CD4-positive, alpha-beta T cell treated with Interleukin-4 for 1 hour (primary cell): ENCODE measurements at regions not wholly inside any gene's neighbourhood (a gene's known extent, or its start where the extent isn't known, plus 50 kb on each side); places are given as distances from the start of the nearest gene placed in this dataset.

Experiments
- DNase-seq, 2 donors: peaks; one replicate each; pipeline ENCODE4 v3.0.0-alpha.2; 2020 to 2022

DNA sequence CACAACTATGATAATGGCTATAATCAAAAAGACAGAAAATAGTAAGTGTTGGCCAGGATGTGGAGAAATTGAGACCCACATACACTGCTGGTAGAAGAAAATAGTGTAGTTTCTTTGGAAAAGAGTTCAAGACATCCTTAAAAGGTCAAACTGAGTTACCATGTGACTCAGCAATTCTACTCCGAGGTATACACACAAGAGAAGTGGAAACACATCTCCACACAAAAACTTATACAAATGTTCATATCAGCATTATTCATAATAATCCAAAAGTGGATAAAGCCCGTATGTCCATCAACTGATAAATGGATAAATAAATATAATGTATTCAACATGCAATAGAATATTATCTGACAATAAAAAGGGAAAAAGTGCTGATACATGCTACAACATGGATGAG, 532.2 kb downstream of the NR2F1-AS1 start:
- DNase-seq, result no peak

DNA sequence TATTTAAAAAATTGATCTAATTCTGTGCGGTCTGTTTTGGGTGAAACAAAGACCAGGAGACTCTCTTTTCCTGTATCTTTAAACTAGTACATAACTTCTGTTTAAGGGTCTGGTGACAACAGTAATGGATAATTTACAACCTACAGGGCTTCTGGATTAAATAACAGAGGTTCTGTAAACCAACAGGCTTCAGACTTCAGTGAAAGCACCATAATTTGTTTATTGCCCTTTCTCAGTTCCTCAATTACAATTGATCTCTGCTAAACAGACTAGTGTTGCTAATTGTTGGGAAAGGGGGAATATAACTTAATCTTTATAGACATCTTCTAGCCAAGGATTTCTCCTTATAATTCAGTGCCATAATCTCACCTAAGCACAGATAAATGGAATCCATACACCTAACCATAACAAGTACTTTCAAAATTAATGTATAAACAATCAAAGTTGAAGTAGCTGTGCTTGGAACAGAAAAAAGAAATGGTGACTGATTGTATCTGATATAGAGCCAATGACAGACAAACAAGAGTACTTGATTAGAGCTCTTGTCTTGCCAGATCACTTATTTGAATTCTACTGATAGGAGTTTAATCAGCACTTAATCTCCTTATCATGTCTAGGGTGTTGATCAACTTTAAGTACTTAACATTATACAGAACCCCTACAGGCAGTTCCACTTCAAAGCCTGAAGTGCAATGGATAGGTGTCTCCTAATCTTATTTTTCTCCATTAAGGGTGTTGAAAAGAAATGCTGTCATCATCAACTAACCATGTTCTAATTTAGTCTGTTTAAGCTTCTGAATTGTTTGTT, 536.0 kb downstream of the NR2F1-AS1 start:
- no peak for DNase-seq

DNA sequence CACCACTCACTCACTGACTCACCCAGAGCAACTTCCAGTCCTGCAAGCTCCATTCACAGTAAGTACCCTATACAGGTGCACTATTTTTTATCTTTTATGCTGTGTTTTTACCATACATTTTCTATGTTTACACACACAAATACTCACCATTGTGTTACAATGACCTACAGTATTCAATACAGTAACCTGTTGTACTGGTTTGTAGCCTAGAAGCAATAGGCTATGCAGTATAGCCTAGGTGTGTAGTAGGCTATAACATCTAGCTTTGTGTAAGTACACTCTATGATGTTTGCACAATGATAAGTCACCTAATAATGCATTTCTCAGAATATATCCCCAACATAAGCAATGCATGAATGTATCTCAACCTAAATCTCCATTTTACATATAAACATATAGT, 541.1 kb downstream of the NR2F1-AS1 start:
- no peak for DNase-seq

DNA sequence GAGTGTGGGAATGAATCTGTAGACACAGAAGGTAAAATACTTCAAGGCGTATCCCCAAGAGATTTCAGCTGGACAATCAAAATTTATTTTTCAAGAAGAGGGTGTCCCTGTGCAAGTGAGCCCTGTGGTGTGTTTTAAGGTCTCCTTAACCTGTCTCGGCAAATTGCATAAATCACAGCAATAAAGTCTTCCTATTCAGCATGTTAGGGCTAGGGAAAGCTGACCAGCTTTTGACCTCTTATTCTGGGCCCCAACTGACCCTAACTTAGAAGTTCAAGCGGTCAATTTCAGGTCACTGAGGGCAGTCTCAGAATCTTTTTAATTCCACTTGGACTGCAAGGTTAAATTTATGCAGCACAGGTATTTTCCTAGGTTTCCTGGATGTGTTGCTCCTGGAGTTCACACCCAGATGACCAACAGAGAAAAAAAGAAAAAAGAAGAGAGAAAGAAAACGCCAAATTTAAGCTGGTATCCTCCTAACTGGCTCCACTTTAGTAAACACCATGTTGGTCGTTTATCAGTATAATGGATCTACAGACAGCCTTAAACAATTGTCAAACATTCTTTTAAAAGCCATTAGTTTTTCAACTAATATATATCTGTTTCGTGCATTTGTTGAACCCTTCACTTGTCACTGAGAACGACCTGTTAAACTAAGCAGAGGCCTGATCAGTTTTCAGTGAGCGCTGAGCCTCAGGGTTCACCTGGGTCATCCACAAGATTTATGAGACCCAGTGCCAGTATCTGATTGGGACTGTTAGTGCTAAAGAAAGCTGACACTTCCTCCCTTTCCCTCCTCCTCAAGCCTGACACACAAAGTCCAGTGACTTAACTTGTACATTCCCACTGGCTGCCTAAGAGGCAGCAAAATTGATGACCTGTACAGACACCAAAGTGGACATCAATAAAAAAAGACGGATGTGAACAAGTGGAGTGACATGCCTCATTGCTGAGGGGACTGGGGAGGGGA, 546.1 kb downstream of the NR2F1-AS1 start:
- no peak for DNase-seq

DNA sequence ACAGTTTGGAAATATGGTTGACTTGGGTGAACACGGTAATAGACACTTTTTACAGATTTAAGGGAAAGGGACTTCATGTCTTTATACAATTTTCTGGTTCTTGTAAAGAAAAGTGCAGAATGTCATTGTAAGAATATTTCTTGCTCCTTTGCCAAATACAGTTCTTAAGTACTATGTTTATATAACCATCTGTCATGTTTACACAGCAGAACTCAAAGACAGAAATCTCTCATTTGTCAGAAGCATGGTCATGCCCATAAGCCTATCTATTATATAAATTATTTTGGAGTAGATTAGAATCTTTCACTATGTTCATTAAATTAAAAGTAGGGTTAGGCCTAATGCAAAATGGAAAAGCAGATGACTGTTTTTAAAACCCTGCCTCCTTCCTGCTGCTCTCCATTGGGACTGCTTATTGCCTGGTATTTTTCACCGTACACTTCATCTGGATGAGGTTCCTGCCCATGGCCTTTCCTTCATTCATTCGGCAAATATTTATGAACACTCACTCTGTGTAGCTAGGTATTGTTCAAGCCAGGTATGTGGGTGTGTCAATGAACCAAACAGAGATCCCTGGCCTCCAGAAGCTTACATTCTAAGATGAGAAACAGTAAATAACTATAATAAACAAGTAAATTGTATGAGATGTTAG, 558.1 kb downstream of the NR2F1-AS1 start:
- no peak for DNase-seq

DNA sequence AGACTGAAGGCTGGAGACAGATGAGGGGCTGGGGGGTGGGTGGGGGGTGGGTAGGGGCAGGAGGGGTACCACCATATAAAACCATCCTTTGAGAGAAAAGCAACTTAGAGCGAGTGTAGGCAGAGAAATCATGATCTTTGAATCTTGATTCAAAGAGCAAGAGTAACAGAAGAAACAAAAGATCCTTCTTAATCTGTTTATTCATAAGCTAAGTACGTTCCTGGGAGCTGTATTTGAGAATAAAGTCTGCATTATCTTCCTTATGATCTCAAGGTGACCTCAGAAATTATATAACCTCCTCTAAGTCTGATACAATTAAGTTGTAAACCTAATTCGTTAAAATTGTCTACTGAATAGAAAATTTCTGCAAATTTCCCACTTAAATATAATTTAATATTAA, 558.8 kb downstream of the NR2F1-AS1 start:
- DNase-seq, result no peak

DNA sequence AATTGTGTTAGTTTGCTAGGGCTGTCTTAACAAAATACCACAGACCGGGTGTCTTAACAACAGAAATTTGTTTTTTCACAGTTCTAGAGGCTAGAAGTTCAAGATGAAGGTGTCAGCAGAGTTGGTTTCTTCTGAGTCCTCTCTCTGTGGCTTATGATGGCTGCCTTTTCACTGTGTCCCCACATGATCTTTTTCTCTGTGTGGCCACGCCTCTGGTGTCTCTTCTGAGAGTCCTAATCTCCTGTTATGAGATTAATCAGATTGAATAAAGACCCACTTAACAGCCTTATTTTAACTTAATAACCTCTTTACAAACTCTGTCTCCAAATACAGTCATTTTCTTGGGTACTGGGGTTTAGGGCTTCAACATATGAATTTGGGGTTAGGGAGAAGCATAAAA, 561.1 kb downstream of the NR2F1-AS1 start:
- DNase-seq, result no peak

DNA sequence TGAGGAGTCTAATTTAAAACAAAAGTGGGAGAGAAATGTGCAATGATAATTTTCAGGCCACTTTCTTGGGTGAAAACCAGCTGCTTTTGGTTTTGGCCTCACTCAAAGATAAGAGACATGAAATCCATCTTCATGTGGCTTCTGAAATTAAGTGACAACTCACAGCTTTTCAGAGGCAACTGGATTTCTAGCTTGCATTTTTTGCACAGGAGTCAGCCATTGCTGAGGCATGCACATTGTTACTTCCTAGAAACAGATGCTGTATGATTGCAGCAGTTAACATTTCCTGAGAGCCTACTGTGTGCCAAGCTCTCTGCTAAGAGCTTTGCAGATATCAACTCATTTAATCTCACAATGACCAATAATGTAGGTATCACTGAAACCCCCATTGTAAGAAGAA, 562.6 kb downstream of the NR2F1-AS1 start:
- no peak for DNase-seq

DNA sequence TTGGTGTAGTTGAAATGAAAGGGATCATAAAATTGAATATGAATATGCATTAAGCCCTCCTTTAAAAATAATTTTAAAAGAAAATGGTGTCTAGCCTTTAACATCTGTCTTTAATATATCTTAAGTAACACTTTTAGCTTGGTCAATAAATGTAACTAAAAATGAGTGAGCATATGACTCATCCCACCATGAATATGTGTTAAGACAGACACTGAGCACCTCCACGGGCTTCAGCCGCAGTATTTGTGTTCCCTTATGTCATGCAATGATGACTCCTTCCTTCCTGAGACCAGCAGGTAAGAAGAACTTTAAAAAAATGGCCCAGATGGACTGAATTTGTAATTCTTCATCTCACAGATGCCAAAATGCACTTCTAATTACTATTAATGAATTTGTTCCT, 563.2 kb downstream of the NR2F1-AS1 start:
- no peak for DNase-seq

DNA sequence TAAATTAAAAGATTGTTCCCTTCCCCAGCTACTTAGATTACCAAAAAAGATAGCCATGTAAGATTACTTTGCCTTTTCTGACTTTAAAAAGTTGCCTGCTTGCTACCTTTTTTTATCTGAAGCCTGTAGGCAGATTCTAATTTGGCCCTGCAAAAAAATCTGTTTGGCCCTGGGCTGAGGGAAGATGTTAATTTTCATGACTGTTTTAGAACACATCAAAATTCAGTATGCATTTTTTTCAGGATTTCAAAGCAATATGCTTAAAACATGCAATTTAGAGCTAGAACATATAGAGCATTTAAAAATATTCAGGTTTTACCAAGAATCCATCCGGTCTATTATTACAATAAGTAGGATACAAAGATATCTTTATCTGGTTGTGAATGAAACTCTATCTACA, 563.6 kb downstream of the NR2F1-AS1 start:
- DNase-seq, result no peak

DNA sequence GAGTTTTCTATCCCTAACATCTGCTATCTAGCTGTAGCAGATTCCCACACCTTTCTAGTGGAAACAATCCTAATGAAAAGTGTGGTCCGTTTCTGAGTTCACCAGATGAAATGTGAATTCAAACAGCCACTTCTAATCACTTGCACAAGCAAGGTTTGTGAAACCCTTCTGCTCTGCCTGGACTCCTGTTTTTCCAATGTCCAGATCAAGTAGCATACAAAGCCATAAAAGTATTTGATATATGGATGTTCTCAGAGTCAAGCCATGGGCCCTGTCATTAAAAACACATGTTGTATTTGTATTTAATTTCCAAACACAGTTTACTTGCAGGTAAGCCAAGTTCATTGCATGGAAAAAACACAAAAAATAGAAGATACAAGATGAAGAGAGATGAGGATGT, 570.4 kb downstream of the NR2F1-AS1 start:
- no peak for DNase-seq

DNA sequence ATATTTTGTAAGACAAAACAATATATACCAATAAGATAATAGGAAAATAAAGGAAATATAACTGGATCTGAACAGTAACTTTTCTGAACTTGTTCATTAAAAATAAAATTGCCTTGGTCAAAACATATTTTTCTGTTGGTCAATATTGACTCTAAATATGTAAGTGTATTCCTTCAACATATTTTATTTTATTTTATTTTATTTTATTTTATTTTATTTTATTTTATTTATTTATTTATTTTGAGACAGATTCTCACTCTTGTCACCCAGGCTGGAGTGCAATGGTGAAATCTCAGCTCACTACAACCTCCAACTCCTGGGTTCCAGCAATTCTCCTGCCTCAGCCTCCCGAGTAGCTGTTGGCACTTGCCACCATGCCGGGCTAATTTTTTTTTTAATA, 571.0 kb downstream of the NR2F1-AS1 start:
- no peak for DNase-seq

DNA sequence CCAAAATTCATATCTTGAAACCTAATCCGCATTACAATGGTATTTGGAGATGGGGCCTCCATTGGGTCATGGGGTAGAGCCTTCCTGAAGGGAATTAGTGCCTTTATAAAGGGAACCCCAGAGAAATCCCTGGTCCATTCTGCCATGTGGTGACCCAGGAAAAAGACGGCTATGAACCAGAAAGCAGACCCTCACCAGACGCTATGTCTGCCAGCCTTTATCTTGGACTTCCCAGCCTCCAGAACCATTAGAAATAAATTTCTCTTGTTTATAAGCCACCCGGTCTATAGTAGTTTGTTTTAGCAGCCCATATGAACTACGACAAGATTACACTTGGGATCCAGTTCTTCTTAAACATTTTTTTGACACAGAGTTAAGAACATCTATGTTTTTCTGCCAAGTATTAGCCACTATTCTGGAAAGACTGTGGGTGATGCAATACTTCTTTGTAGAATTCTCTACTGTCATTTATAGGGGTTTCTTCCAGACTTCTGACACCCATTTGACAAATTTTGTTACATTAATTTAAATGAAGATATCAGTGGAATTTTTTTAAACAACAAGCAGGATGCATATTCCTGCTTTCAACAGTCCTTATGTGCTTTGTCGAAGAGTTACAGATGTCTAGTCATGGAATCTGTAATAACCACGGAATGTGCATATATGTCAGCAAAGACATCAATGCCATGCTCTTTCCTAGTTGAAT, 572.4 kb downstream of the NR2F1-AS1 start:
- no peak for DNase-seq

DNA sequence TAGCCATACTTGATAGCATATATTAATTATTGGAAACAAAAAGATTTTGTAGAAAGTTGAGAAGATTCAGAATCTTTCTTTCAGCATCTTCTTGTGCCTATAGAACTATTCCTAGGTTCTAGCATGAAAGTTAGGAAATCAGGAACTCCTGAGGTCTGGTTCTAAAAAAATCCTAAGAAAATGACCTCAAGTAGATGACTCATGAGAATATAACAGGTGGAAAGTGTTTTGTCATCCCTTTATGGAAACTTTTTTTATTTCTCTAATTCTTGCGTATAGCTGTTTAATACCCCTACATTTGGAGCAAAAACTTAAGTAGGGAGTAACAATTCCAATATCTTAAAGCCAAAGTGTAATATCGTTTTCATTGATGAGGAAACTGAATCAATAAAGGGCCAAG, 574.1 kb downstream of the NR2F1-AS1 start:
- no peak for DNase-seq

DNA sequence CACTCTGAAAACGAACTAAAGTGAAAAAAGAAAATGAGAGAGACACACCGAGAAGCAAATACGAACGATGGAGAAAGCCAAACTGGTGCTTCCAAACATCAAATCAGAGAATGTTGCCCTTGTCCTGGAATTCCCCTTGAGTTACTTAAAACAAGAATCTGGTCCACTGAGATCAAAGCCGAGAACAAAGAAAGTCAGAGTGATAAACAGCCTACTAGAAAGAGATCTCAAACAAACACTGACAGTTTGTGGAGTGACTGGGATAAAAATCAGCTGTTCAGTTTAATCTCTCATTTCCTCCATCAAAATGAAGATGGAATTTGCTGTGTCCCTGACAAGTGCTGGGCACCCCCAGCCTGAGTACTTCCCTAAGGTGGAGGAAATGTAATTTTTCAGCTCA, 582.6 kb downstream of the NR2F1-AS1 start:
- no peak for DNase-seq

DNA sequence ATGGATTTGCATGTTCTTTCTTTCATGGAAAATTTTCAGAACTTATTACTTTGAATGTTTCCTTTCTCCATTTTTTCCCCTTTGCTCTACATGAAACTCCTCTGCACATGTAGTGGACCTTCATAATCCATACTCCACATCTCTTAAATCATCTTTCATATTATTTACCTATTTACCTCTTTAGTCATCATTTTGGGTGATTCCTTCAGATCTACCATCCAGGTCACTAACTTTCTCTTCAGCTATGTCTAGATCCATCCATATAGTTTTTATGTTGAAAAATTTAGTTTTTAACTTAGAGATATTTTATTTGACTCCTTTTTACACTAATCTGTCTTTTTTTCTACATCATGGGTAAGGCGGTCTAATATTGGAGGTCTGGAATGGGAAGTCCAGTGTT, 586.6 kb downstream of the NR2F1-AS1 start:
- DNase-seq, result no peak

DNA sequence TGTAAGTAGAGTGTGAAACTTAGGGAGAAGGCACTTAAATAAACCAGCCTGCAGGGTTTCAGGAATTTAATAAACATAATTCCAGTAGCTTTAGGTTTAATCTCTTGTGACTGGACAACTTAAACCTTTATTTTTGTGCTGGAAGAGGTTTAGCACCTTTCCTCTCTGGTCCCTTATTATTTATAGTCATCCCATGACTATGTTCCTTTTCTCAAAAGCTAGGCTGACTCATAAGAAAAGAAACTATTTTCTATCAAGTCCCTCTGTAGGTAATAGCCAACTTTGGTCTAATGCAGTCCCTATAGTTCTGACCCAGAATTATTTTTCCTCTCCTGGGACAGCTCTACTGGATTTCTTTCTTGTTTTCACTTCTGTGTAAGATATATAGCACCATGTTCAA, 588.9 kb downstream of the NR2F1-AS1 start:
- no peak for DNase-seq

DNA sequence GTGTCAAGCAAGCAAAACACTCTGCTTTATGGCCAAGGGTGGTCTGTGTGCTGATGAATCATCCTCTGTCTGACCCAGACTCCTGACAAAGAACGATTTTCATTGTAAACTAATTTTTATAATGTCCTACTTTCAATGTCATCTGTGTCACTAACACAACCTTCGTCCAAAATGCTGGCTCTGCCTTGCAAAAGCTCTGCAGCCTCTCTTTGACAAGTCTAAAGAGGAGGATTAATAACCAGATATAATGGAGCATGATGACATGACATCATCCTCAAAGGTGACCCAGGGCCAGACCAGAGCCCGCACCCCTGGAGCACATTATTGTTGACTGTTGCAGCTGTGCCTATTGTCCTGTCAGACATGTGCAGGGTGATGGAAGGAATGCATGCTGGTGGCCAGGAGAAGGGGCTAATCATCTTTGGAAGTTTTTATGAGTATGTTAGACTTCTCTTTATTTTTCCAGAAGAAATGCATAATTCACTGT, 589.4 kb downstream of the NR2F1-AS1 start:
- DNase-seq, result no peak

DNA sequence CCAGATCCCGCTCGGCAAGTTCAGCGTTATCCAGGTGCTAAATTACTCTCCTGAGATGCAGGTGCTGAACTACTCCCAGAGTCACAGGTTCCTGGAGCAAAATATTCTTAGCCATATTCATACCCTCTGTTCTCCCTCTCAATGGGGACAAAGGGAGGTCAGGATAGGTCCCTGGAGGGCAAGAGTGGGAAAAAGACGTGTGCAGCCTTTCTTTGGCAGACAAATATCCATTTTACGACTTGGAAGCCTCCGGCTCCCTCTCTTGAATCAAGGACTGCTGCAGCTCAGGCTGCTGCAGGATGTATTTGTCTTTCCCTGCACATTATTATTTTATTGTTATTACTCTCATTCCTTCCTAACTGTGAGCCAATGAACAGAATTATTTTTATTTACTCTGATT, 590.2 kb downstream of the NR2F1-AS1 start:
- DNase-seq, result no peak

DNA sequence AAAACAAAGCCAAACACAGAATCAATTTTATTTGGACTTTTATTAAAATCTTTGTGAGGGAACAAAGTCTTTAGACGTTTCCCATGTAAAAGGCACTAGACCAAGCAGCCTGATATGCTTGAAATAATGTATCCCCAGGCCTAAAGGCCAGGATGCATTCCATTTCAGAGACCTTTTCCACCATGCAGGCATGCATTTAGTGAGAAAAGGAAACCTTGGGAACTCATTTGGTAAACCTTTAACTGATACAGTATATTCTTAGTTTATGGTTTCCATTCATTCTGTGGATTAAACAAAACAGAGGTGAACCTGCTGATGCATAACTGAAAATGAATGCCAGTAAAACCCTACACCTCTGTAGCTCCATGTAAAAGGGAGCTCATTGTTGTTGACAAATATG, 600.0 kb downstream of the NR2F1-AS1 start:
- DNase-seq, result no peak

DNA sequence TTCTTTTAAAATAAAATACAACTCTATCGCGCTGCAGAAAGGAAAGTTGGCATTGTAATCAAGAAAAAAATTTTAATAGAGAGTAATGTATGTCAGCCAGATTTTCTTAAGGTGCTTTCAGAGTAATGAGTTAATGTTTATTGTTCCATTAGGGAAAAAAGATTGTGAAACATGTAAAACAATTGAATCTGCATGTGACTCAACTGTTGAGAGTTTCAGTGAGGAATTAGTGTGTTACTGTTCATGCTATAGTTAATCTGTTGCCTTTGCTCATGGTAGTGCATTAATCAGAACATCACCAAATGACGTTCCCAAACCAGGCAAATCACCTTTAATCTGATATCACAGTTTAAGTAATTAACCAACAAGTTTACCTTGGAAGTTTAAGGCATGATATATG, 600.5 kb downstream of the NR2F1-AS1 start:
- DNase-seq, result no peak

DNA sequence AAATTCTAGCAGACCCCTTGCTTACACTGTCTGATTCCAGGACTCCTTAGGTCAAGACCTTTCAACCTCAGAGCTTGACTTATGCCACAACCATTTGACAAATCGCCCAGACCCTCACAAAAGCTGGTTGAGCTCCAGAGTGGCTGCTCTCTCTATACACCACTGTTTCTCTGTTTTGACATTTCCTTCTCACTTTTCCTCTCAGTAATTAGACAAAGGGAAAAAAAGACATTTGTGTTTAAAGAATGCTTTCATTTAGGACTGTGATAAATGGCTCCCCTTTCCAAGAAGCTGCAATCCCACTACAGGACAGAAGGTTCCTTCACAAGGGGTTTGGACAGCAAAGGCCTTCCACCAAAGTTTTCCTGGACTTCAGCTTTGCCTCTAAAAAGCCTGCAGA, 601.3 kb downstream of the NR2F1-AS1 start:
- no peak for DNase-seq
